Coronary artery (tissue), 2 donors: ENCODE measurements at regions not wholly inside any gene's neighbourhood (a gene's known extent, or its start where the extent isn't known, plus 50 kb on each side); places are given as distances from the start of the nearest gene placed in this dataset.
A peak's percentile ranks its signal among the peaks of the same experiment; 100 is the strongest.

Experiments
- DNase-seq: peaks from one replicate; pipeline ENCODE4 v3.0.0-alpha.2; 2017; ENCODE audit warnings: low spot score
- H3K27ac ChIP-seq, 2 donors: fragments of 200-600 bp; sonication (generic); one replicate each; pipeline ENCODE4 v1.5.1; 2016 to 2019
- H3K4me3 ChIP-seq: fragments of 200-600 bp; sonication (generic); 2 replicates; pipeline ENCODE4 v1.5.1; 2016; ENCODE audit warnings: mild to moderate bottlenecking, moderate library complexity
- TF ChIP-seq, protein P1 (sequence below): fragments of 200-600 bp; sonication (generic); IDR thresholded peaks from one replicate; pipeline ENCODE4 v1.5.1; 2019; ENCODE audit warnings: antibody characterized with exemption

DNA sequence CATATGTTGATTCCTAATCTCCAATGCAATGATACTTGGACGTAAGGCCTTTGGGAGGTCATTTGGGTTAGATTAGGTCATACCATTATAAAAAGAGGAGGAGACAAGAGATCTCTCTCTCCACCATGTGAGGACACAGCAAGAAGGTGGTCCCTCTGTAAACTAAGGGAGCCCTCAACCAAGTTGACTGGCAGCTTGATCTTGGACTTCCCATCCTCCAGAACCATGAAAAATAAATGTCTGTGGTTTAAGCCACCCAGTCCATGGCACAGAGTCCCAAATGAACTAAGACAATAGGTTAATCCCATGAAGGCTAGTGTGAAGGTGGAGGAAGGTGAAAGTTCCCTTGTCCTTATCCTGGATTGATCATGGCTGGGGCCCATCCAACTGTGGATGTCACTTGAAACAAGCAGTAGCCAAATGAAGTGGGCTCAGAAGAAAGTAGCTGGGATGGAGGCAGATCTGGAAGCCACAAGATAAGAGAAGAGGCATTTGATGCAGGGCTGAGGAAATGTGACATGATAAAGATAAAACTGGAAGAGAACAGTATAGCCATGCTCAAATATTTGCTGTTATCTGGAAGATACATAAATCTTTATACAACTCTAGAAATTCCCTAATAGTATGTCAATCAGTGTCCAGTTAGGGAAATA is 99.9 kb downstream of the BANF2 start:
- TF ChIP-seq, protein P1, sequence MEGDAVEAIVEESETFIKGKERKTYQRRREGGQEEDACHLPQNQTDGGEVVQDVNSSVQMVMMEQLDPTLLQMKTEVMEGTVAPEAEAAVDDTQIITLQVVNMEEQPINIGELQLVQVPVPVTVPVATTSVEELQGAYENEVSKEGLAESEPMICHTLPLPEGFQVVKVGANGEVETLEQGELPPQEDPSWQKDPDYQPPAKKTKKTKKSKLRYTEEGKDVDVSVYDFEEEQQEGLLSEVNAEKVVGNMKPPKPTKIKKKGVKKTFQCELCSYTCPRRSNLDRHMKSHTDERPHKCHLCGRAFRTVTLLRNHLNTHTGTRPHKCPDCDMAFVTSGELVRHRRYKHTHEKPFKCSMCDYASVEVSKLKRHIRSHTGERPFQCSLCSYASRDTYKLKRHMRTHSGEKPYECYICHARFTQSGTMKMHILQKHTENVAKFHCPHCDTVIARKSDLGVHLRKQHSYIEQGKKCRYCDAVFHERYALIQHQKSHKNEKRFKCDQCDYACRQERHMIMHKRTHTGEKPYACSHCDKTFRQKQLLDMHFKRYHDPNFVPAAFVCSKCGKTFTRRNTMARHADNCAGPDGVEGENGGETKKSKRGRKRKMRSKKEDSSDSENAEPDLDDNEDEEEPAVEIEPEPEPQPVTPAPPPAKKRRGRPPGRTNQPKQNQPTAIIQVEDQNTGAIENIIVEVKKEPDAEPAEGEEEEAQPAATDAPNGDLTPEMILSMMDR: no peak

DNA sequence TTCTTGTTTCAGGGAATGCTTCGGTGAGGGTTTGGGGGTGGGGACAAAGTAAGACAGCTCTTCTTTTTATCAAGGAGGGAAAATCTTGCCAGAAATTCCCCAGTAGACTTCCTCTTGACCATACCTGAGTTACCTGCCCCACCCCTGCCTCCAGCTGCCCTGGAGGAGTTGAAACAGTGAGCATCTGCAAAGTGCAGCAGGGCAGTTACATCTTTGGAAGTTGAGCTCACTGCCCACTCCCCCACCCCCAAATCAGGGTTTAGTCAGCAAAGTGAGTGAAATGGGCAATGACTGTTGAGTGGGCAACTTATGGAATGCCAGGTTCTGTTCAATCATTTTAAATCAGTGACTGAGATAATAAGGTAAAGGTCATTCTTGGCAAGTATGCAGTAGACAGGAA is 98.8 kb downstream of the BANF2 start:
- TF ChIP-seq, protein P1: no peak
- Histone ChIP-seq H3K27ac (no peak overlapping the region), H3K4me3 (no peak overlapping the region)
- DNase-seq: no peak

More for the DNA sequence above, 99.9 kb downstream of the BANF2 start:
- Histone ChIP-seq H3K27ac (no peak overlapping the region), H3K4me3 (no peak overlapping the region)
- no peak for DNase-seq

- DNase-seq: no peak
- TF ChIP-seq, protein P1: no peak
- Histone ChIP-seq H3K27ac (no peak overlapping the region), H3K4me3 (no peak overlapping the region)
Measured at GRCh38 chr20:17797579-17797978, 97.8 kb downstream of the BANF2 start.

GRCh38 chr20:17797161-17797560 is 97.4 kb downstream of the BANF2 start:
- TF ChIP-seq, protein P1: no peak
- no peak for DNase-seq
- Histone ChIP-seq H3K27ac (no peak overlapping the region), H3K4me3 (no peak overlapping the region)

DNA sequence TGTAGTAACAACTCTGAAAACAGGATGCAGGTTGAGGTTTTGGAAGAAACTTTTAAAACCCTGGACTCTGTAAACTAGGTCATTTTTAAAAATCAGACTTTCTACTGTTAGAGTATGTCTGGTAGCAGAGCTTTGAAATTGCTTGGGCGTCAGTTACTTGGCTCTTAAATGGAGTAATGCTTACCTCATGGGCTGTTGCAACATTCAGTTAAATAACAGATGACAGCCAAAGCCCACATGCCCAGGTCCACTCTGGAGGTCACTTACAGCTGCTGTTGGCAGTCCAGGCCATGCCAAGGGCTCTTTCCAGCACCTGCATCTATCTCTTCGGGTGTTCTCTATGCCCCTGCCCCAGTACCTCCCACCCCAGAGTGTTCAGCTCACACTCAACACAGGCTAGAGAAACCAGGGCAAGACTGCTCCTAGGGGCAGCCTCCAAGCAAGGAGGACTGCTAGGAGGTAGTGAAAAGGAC is 96.4 kb downstream of the BANF2 start:
- Histone ChIP-seq H3K4me3 (no peak overlapping the region), H3K27ac (peak overlapping the region; percentile 67 to 84)
- DNase-seq: peak; percentile 79
- TF ChIP-seq, protein P1: no peak

- TF ChIP-seq, protein P1: no peak
- no peak overlapping the region for H3K4me3 ChIP-seq
- no peak for DNase-seq
- peak overlapping the region; percentile 67 to 84 for H3K27ac ChIP-seq
Measured at GRCh38 chr20:17795501-17796071, 95.8 kb downstream of the BANF2 start.

GRCh38 chr20:17795003-17795402 is 95.2 kb downstream of the BANF2 start:
- TF ChIP-seq, protein P1: no peak
- Histone ChIP-seq H3K27ac (peak overlapping the region; percentile 67 to 84), H3K4me3 (no peak overlapping the region)
- no peak for DNase-seq
